Dendritic cell treated with granulocyte-macrophage colony-stimulating factor and Interleukin-4, amounts not matched to agents 40 ng/mL and 50 ng/mL, for 4 days (primary cell): ENCODE measurements at regions not wholly inside any gene's neighbourhood (a gene's known extent, or its start where the extent isn't known, plus 50 kb on each side); places are given as distances from the start of the nearest gene placed in this dataset.

Source experiments
- H3K27ac Mint-ChIP-seq: one replicate; pipeline ENCODE4 v1.8.0; 2022; ENCODE audit warnings: mild to moderate bottlenecking, mixed read lengths
- H3K27me3 Mint-ChIP-seq: one replicate; pipeline ENCODE4 v1.8.0; 2022; ENCODE audit warnings: mild to moderate bottlenecking, mixed read lengths
- H3K36me3 Mint-ChIP-seq: one replicate; pipeline ENCODE4 v1.8.0; 2022; ENCODE audit warnings: low read depth, mixed read lengths
- H3K4me1 Mint-ChIP-seq: one replicate; pipeline ENCODE4 v1.8.0; 2022; ENCODE audit warnings: low read depth, mixed read lengths
- H3K4me3 Mint-ChIP-seq: one replicate; pipeline ENCODE4 v1.8.0; 2022; ENCODE audit warnings: mild to moderate bottlenecking, moderate library complexity, mixed read lengths
- H3K9me3 Mint-ChIP-seq: one replicate; pipeline ENCODE4 v1.8.0; 2022; ENCODE audit warnings: mixed read lengths
- intact Hi-C: fragments of 100-400 bp; cut with micrococcal nuclease; formaldehyde crosslinking; loops from one replicate; pipeline ENCODE4 v1.15.0; 2022

- Mint-ChIP-seq H3K4me1 (no peaks in the 10 kb centered on the region), H3K27me3 (no peaks in the 10 kb centered on the region), H3K36me3 (no peaks in the 10 kb centered on the region), H3K4me3 (no peak overlapping the region), H3K9me3 (peaks cover 31% of the 10 kb centered on the region), H3K27ac (peak overlapping the region; percentile 45)
- intact Hi-C loops: no loop called here
These were observed 143.8 kb upstream of the LMCD1 start for GRCh38 chr3:8357859-8358258.

- no peak overlapping the region for H3K4me3 Mint-ChIP-seq
- H3K36me3 Mint-ChIP-seq: no peaks in the 10 kb centered on the region
- peaks cover 31% of the 10 kb centered on the region for H3K9me3 Mint-ChIP-seq
- intact Hi-C loops: no loop called here
- no peaks in the 10 kb centered on the region for H3K4me1 Mint-ChIP-seq
- H3K27me3 Mint-ChIP-seq: no peaks in the 10 kb centered on the region
- H3K27ac Mint-ChIP-seq: no peak overlapping the region
These were observed 142.5 kb upstream of the LMCD1 start for GRCh38 chr3:8359133-8359532.

GRCh38 chr3:8363200-8363599 lies 138.4 kb upstream of the LMCD1 start:
- Mint-ChIP-seq H3K36me3 (no peaks in the 10 kb centered on the region), H3K4me1 (no peaks in the 10 kb centered on the region), H3K4me3 (no peak overlapping the region), H3K27me3 (no peaks in the 10 kb centered on the region), H3K9me3 (peaks cover 22% of the 10 kb centered on the region), H3K27ac (no peak overlapping the region)
- intact Hi-C loops: no loop called here

GRCh38 chr3:8365541-8365940 lies 136.1 kb upstream of the LMCD1 start:
- H3K4me3 Mint-ChIP-seq: no peak overlapping the region
- no peaks in the 10 kb centered on the region for H3K4me1 Mint-ChIP-seq
- H3K9me3 Mint-ChIP-seq: peaks cover 17% of the 10 kb centered on the region
- no peaks in the 10 kb centered on the region for H3K36me3 Mint-ChIP-seq
- H3K27ac Mint-ChIP-seq: no peak overlapping the region
- intact Hi-C loops: no loop called here
- no peaks in the 10 kb centered on the region for H3K27me3 Mint-ChIP-seq

GRCh38 chr3:8366219-8366810 lies 135.3 kb upstream of the LMCD1 start:
- H3K27ac Mint-ChIP-seq: no peak overlapping the region

GRCh38 chr3:8368598-8368997 lies 133.0 kb upstream of the LMCD1 start:
- intact Hi-C loops: no loop called here
- H3K4me1 Mint-ChIP-seq: no peaks in the 10 kb centered on the region

More at GRCh38 chr3:8366219-8366810, 135.3 kb upstream of the LMCD1 start:
- no peaks in the 10 kb centered on the region for H3K4me1 Mint-ChIP-seq
- H3K27me3 Mint-ChIP-seq: no peaks in the 10 kb centered on the region
- peaks cover 9% of the 10 kb centered on the region for H3K9me3 Mint-ChIP-seq
- no peak overlapping the region for H3K4me3 Mint-ChIP-seq
- intact Hi-C loops: no loop called here
- H3K36me3 Mint-ChIP-seq: no peaks in the 10 kb centered on the region

GRCh38 chr3:8369638-8370037 lies 132.0 kb upstream of the LMCD1 start:
- Mint-ChIP-seq H3K4me3 (no peak overlapping the region), H3K9me3 (peaks cover 9% of the 10 kb centered on the region), H3K27me3 (no peaks in the 10 kb centered on the region), H3K36me3 (no peaks in the 10 kb centered on the region), H3K27ac (no peak overlapping the region), H3K4me1 (no peaks in the 10 kb centered on the region)
- intact Hi-C loops: no loop called here

More at GRCh38 chr3:8368598-8368997, 133.0 kb upstream of the LMCD1 start:
- no peaks in the 10 kb centered on the region for H3K27me3 Mint-ChIP-seq
- peaks cover 9% of the 10 kb centered on the region for H3K9me3 Mint-ChIP-seq
- no peaks in the 10 kb centered on the region for H3K36me3 Mint-ChIP-seq
- H3K4me3 Mint-ChIP-seq: no peak overlapping the region
- no peak overlapping the region for H3K27ac Mint-ChIP-seq

GRCh38 chr3:8371085-8371551 lies 130.5 kb upstream of the LMCD1 start:
- H3K4me3 Mint-ChIP-seq: no peak overlapping the region
- H3K27me3 Mint-ChIP-seq: no peaks in the 10 kb centered on the region
- intact Hi-C loops: no loop called here
- H3K27ac Mint-ChIP-seq: no peak overlapping the region
- H3K36me3 Mint-ChIP-seq: no peaks in the 10 kb centered on the region
- H3K9me3 Mint-ChIP-seq: peaks cover 16% of the 10 kb centered on the region
- H3K4me1 Mint-ChIP-seq: no peaks in the 10 kb centered on the region

- no peaks in the 10 kb centered on the region for H3K27me3 Mint-ChIP-seq
- H3K27ac Mint-ChIP-seq: no peak overlapping the region
- H3K36me3 Mint-ChIP-seq: no peaks in the 10 kb centered on the region
- intact Hi-C loops: no loop called here
- no peak overlapping the region for H3K4me3 Mint-ChIP-seq
- H3K4me1 Mint-ChIP-seq: no peaks in the 10 kb centered on the region
- H3K9me3 Mint-ChIP-seq: peaks cover 17% of the 10 kb centered on the region
These were observed 129.6 kb upstream of the LMCD1 start for GRCh38 chr3:8371960-8372463.

- H3K4me1 Mint-ChIP-seq: no peaks in the 10 kb centered on the region
- intact Hi-C loops: no loop called here
- H3K36me3 Mint-ChIP-seq: no peaks in the 10 kb centered on the region
- no peak overlapping the region for H3K27ac Mint-ChIP-seq
- peaks cover 1% of the 10 kb centered on the region for H3K9me3 Mint-ChIP-seq
- no peaks in the 10 kb centered on the region for H3K27me3 Mint-ChIP-seq
- H3K4me3 Mint-ChIP-seq: no peak overlapping the region
These were observed 120.5 kb upstream of the LMCD1 start for GRCh38 chr3:8380904-8381704.

- H3K36me3 Mint-ChIP-seq: no peaks in the 10 kb centered on the region
- no peak overlapping the region for H3K27ac Mint-ChIP-seq
- no peaks in the 10 kb centered on the region for H3K9me3 Mint-ChIP-seq
- H3K4me3 Mint-ChIP-seq: no peak overlapping the region
- intact Hi-C loops: no loop called here
- no peaks in the 10 kb centered on the region for H3K4me1 Mint-ChIP-seq
- H3K27me3 Mint-ChIP-seq: no peaks in the 10 kb centered on the region
These were observed 115.6 kb upstream of the LMCD1 start for GRCh38 chr3:8385848-8386620.

- H3K36me3 Mint-ChIP-seq: no peaks in the 10 kb centered on the region
- H3K4me1 Mint-ChIP-seq: no peaks in the 10 kb centered on the region
- intact Hi-C loops: no loop called here
- H3K27me3 Mint-ChIP-seq: no peaks in the 10 kb centered on the region
- no peak overlapping the region for H3K4me3 Mint-ChIP-seq
- H3K27ac Mint-ChIP-seq: no peak overlapping the region
- H3K9me3 Mint-ChIP-seq: no peaks in the 10 kb centered on the region
These were observed 114.1 kb upstream of the LMCD1 start for GRCh38 chr3:8387571-8387970.

- no peak overlapping the region for H3K4me3 Mint-ChIP-seq
- peaks cover 13% of the 10 kb centered on the region for H3K9me3 Mint-ChIP-seq
- no peaks in the 10 kb centered on the region for H3K36me3 Mint-ChIP-seq
- no peaks in the 10 kb centered on the region for H3K4me1 Mint-ChIP-seq
- H3K27me3 Mint-ChIP-seq: no peaks in the 10 kb centered on the region
- no peak overlapping the region for H3K27ac Mint-ChIP-seq
- intact Hi-C loops: no loop called here
These were observed 101.9 kb upstream of the LMCD1 start for GRCh38 chr3:8399686-8400085.

- intact Hi-C loops: no loop called here
- peaks cover 13% of the 10 kb centered on the region for H3K9me3 Mint-ChIP-seq
- no peaks in the 10 kb centered on the region for H3K4me1 Mint-ChIP-seq
- no peak overlapping the region for H3K27ac Mint-ChIP-seq
- H3K36me3 Mint-ChIP-seq: no peaks in the 10 kb centered on the region
- H3K4me3 Mint-ChIP-seq: no peak overlapping the region
- no peaks in the 10 kb centered on the region for H3K27me3 Mint-ChIP-seq
These were observed 100.7 kb upstream of the LMCD1 start for GRCh38 chr3:8400911-8401310.
